ENCODE measurements at regions not wholly inside any gene's neighbourhood (a gene's known extent, or its start where the extent isn't known, plus 50 kb on each side); places are given as distances from the start of the nearest gene placed in this dataset.

GRCh38 chr2:12795851-12796250, 79.1 kb downstream of the TRIB2 start:
- Mint-ChIP-seq H3K9me3 (ENCODE audit: unreplicated experiment) (no peaks in the 10 kb centered on the region), H3K4me3 (ENCODE audit: unreplicated experiment) (no peak overlapping the region), H3K27ac (ENCODE audit: unreplicated experiment) (no peak overlapping the region), H3K4me1 (ENCODE audit: unreplicated experiment) (no peaks in the 10 kb centered on the region), H3K36me3 (ENCODE audit: low read depth, unreplicated experiment) (peaks cover 5% of the 10 kb centered on the region), H3K27me3 (ENCODE audit: unreplicated experiment) (no peaks in the 10 kb centered on the region)
- DNase-seq (ENCODE audit: low spot score) = no peak
- TF ChIP-seq CTCF (IDR thresholded peaks at IDR 0.05; ENCODE audit: unreplicated experiment) = no peak

DNA sequence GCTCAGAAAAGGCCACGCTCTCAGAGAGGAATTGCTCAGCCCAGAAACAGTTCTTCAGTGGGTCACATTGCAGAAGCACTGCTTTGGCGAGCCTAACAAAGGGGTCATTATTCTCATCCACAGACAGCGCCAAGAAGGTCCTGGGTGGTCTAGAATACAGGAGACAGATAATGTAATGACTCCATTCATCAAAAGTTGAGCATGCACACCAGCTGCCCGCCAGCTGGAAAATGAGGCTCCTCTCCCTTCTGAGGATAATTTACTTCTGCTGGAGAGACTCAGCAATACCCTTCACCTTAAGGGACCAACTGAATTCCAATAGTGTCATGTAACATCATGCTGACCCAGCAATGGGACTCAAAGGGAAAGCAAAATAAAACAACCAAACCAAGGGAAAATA, 79.9 kb downstream of the TRIB2 start:
- DNase-seq (ENCODE audit: low spot score) = no peak
- Mint-ChIP-seq H3K27me3 (ENCODE audit: unreplicated experiment) (no peaks in the 10 kb centered on the region), H3K9me3 (ENCODE audit: unreplicated experiment) (no peaks in the 10 kb centered on the region), H3K27ac (ENCODE audit: unreplicated experiment) (no peak overlapping the region), H3K4me3 (ENCODE audit: unreplicated experiment) (no peak overlapping the region), H3K4me1 (ENCODE audit: unreplicated experiment) (no peaks in the 10 kb centered on the region), H3K36me3 (ENCODE audit: low read depth, unreplicated experiment) (peaks cover 5% of the 10 kb centered on the region)
- TF ChIP-seq CTCF (IDR thresholded peaks at IDR 0.05; ENCODE audit: unreplicated experiment) = no peak

DNA sequence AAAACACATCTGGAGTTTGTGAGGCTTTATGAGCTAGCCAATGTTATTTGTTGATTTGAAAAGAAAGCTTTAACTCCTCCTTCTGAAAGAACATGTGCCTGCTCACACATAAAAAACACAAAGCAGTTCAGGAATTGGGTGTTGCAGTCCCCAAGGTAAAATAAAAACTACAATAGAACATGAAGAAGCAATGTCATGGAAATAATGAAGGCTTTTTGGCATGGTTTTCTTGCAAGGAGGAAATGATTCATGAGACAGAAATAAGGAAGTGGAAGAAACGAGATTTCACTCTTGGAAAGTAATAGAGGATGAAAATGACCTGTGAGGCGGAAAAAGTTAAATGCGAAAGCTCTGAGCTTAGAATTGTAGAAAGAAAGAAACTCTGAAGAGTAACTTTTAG, 81.1 kb downstream of the TRIB2 start:
- Mint-ChIP-seq H3K36me3 (ENCODE audit: low read depth, unreplicated experiment) (peaks cover 5% of the 10 kb centered on the region), H3K9me3 (ENCODE audit: unreplicated experiment) (no peaks in the 10 kb centered on the region), H3K27ac (ENCODE audit: unreplicated experiment) (no peak overlapping the region), H3K27me3 (ENCODE audit: unreplicated experiment) (no peaks in the 10 kb centered on the region), H3K4me3 (ENCODE audit: unreplicated experiment) (no peak overlapping the region), H3K4me1 (ENCODE audit: unreplicated experiment) (no peaks in the 10 kb centered on the region)
- no peak for DNase-seq (ENCODE audit: low spot score)
- TF ChIP-seq CTCF (IDR thresholded peaks at IDR 0.05; ENCODE audit: unreplicated experiment) = no peak

DNA sequence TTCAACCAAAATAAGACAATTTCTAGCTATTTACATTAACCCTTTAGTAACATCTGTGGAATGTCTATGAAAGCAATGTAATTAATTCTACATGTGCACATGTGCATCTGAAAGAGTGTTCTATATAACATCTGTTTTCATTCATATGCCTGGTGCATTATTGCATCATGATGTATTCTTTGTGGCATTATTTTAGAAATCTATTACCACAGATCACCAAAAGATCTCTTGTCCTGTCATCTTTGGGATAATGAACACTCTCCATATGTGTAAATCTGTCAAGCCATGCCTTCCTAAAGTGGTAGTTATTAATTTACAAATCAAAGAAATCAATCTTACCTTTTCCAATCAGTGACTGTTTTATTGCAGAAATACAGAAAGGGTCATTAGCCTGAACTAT, 86.9 kb downstream of the TRIB2 start:
- H3K4me3 Mint-ChIP-seq (ENCODE audit: unreplicated experiment) = no peak overlapping the region
- no peaks in the 10 kb centered on the region for H3K27me3 Mint-ChIP-seq (ENCODE audit: unreplicated experiment)
- H3K27ac Mint-ChIP-seq (ENCODE audit: unreplicated experiment) = no peak overlapping the region
- TF ChIP-seq CTCF (IDR thresholded peaks at IDR 0.05; ENCODE audit: unreplicated experiment) = no peak
- H3K9me3 Mint-ChIP-seq (ENCODE audit: unreplicated experiment) = no peaks in the 10 kb centered on the region
- H3K36me3 Mint-ChIP-seq (ENCODE audit: low read depth, unreplicated experiment) = peaks cover 5% of the 10 kb centered on the region
- peaks cover 8% of the 10 kb centered on the region for H3K4me1 Mint-ChIP-seq (ENCODE audit: unreplicated experiment)
- no peak for DNase-seq (ENCODE audit: low spot score)

DNA sequence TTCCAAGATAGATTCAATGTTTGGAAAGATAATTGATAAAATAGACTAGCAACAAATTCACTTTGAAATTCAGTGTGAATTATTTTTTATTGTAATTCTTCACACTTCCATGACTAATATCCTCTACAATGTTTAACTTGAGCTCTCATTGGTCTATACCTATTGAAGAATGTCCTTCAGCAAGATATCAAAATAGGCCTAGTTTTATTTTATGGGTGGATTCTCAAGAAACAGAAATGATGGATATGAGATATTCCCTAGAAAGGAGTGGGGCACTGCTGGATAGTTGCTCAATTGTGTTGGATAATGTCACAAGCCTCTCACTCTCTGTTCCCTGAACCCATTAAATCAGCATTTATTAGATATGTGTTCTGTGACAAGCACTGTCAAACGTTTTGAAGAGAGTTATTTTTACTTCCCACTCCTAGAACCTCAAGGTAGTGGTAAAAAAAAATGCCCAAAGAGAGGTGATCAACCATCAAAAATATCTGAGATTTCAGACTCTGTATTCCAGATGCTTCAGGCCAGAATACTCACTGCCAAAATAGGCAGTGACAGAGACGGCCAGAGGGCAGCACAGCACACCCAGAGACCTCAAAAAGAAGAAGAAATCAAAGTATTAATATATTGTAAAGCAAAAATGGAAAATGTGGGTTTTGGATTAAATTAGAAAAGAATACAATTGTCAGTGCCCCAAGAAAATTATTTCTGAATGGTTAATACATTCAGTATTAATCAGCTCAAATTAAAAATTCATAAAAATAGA, 87.5 kb downstream of the TRIB2 start:
- peaks cover 10% of the 10 kb centered on the region for H3K4me1 Mint-ChIP-seq (ENCODE audit: unreplicated experiment)
- no peak overlapping the region for H3K27ac Mint-ChIP-seq (ENCODE audit: unreplicated experiment)
- H3K36me3 Mint-ChIP-seq (ENCODE audit: low read depth, unreplicated experiment) = peaks cover 5% of the 10 kb centered on the region
- no peak for TF ChIP-seq CTCF (IDR thresholded peaks at IDR 0.05; ENCODE audit: unreplicated experiment)
- H3K4me3 Mint-ChIP-seq (ENCODE audit: unreplicated experiment) = no peak overlapping the region
- no peak for DNase-seq (ENCODE audit: low spot score)
- H3K27me3 Mint-ChIP-seq (ENCODE audit: unreplicated experiment) = no peaks in the 10 kb centered on the region
- H3K9me3 Mint-ChIP-seq (ENCODE audit: unreplicated experiment) = no peaks in the 10 kb centered on the region
